Activated T-cell treated with anti-CD3 and anti-CD28 coated beads, Interleukin-2, amount 50 U/mL, for 24 hours (primary cell): ENCODE measurements at regions not wholly inside any gene's neighbourhood (a gene's known extent, or its start where the extent isn't known, plus 50 kb on each side); places are given as distances from the start of the nearest gene placed in this dataset.
"Not testable (repeated sequence)": the region's sequence is repeated elsewhere in the genome, so short reads cannot be mapped to it uniquely, and the experiment has no call there.

Experiments
- DNase-seq: peaks from one replicate; pipeline ENCODE4 v3.0.0-alpha.2; 2020
- H3K27ac Mint-ChIP-seq: 2 replicates; pipeline ENCODE4 v1.8.0; 2020; ENCODE audit warnings: mild to moderate bottlenecking, mixed read lengths
- H3K27me3 Mint-ChIP-seq: 2 replicates; pipeline ENCODE4 v1.8.0; 2020; ENCODE audit warnings: mixed read lengths
- H3K36me3 Mint-ChIP-seq: 2 replicates; pipeline ENCODE4 v1.8.0; 2020; ENCODE audit warnings: low read depth, mixed read lengths
- H3K4me1 Mint-ChIP-seq: 2 replicates; pipeline ENCODE4 v1.8.0; 2020; ENCODE audit warnings: low read depth, mixed read lengths
- H3K4me3 Mint-ChIP-seq: 2 replicates; pipeline ENCODE4 v1.8.0; 2020; ENCODE audit warnings: mild to moderate bottlenecking, moderate library complexity, mixed read lengths
- H3K9me3 Mint-ChIP-seq: 2 replicates; pipeline ENCODE4 v1.8.0; 2020; ENCODE audit warnings: mixed read lengths

DNA sequence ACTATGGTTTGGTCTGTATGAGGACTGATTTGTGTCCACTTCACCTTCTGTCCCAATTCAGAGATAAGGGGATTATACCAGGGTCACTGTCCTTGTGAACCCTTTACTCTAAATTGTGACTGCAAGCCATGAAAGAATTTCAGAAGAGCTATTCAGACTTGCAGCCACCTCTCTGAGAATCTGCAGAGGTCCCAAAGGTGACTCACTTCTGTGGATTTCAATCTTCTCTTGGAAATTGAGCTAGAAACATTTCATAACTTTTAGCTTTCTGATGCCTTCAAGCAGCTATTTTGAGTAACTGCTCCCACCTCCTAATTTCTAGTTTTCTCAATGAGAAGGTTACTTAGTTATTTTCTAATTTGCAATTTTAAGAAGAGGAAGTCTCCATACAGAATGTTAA lies 1242.4 kb upstream of the ACVR2A start:
- H3K4me1 Mint-ChIP-seq, result no peaks in the 10 kb centered on the region
- no peaks in the 10 kb centered on the region for H3K36me3 Mint-ChIP-seq
- H3K27me3 Mint-ChIP-seq, result no peaks in the 10 kb centered on the region
- H3K9me3 Mint-ChIP-seq, result peaks cover 2% of the 10 kb centered on the region
- H3K4me3 Mint-ChIP-seq, result no peak overlapping the region
- no peak overlapping the region for H3K27ac Mint-ChIP-seq
- no peak for DNase-seq

DNA sequence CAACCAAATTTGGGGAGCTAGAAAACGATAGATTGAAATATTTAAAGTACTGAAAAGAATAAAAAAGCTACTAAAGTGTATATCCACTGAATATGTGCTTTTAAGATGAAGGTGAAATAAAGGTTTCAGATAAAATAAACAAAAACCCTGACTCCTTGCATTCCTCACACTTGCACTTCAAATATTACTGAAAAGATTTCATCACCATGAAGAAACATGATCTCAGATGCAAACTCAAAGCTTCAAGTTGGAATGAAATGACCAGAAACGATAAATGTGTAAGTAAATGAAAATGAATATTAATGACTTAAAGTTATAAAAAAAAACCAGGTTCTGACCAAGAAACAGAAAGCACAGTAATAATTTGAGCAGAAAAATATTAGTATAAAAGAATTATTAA lies 1246.0 kb upstream of the ACVR2A start:
- H3K27me3 Mint-ChIP-seq, result no peaks in the 10 kb centered on the region
- no peak for DNase-seq
- no peak overlapping the region for H3K27ac Mint-ChIP-seq
- H3K4me1 Mint-ChIP-seq, result no peaks in the 10 kb centered on the region
- H3K4me3 Mint-ChIP-seq, result no peak overlapping the region
- peaks cover 6% of the 10 kb centered on the region for H3K9me3 Mint-ChIP-seq
- H3K36me3 Mint-ChIP-seq, result no peaks in the 10 kb centered on the region

DNA sequence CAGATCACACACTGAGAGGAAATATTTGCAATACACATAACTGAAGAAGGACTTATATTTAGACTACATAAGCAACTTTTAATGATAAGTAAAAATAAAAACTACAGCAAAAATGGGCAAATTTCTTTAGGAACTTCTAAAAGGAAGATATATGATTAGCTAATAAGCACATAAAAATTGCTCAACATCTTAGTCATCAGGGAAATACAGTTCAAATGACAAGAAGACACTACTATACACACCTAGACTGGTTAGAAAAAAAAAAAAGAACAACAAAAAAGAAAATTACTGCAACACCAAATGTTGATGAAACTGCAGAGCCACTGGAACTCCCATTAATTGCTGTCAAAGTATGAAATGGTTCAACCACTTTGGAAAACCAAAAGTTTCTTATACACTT lies 1247.5 kb upstream of the ACVR2A start:
- no peak for DNase-seq
- H3K36me3 Mint-ChIP-seq, result no peaks in the 10 kb centered on the region
- H3K27ac Mint-ChIP-seq, result no peak overlapping the region

DNA sequence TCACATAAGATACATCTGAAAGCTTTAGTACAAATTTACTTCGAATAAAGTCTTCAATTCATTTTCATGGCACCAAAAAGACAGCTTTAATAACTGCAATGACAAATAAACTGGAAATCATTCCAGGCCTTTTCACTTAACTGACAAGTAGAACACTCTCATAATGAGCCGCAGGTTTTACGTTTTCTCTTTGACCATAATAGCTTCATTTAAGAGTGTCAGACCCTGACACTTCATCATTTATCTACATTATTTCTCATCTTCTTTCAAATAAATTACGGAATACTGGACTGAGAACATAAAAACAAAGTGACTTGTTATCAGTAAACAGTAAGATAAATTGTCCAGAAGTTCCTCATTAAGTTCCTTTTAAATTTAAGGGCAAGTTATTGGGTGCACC lies 1252.9 kb upstream of the ACVR2A start:
- Mint-ChIP-seq H3K27me3 (no peaks in the 10 kb centered on the region), H3K4me3 (no peak overlapping the region), H3K27ac (no peak overlapping the region), H3K4me1 (no peaks in the 10 kb centered on the region), H3K36me3 (no peaks in the 10 kb centered on the region), H3K9me3 (peaks cover 9% of the 10 kb centered on the region)
- no peak for DNase-seq

More for the DNA sequence above, 1247.5 kb upstream of the ACVR2A start:
- peaks cover 6% of the 10 kb centered on the region for H3K9me3 Mint-ChIP-seq
- no peak overlapping the region for H3K4me3 Mint-ChIP-seq
- H3K4me1 Mint-ChIP-seq, result no peaks in the 10 kb centered on the region
- H3K27me3 Mint-ChIP-seq, result no peaks in the 10 kb centered on the region

DNA sequence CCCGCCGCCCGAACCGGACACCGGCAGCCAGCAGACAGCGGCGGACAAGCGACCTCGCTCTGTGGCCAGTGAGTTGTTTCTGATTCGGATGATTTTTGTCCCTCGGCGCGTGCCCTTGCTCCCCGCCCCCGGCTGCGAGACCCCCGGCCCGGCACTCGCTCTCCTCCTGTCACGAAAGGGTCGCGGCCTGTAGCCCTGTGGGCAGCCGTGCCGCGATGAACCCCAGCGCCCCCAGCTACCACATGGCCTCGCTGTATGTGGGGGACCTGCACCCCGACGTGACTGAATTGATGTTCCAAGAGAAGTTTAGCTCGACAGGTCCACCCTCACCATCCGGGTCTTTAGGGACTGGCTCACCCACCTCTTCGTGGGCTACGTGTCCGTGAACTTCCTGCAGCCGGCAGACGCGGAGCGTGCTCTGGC lies 1257.5 kb upstream of the ACVR2A start:
- Mint-ChIP-seq H3K27me3 (no peaks in the 10 kb centered on the region), H3K27ac (no peak overlapping the region), H3K36me3 (no peaks in the 10 kb centered on the region), H3K4me3 (no peak overlapping the region), H3K9me3 (peaks cover 10% of the 10 kb centered on the region), H3K4me1 (no peaks in the 10 kb centered on the region)
- no peak for DNase-seq

DNA sequence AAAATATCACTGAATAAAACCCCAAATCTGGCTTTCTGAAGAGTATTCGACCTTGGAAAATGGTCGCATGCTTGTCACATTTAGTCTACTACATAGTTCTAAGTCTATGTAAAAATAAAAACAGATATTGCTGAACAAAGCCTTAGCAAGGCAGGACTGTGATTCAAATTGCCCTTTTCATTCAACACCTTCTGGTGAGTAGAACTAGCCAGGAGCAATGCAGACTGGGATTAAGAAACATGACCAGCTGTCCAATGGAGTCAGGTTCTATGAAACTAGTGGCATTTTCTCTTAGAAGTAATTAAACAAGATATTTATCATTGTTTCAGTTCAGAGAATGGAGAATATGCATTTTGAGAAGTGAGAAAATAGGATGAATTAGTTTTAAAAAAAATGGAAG lies 1260.5 kb upstream of the ACVR2A start:
- Mint-ChIP-seq H3K4me1 (no peaks in the 10 kb centered on the region), H3K36me3 (no peaks in the 10 kb centered on the region), H3K27ac (no peak overlapping the region), H3K27me3 (no peaks in the 10 kb centered on the region), H3K9me3 (peaks cover 10% of the 10 kb centered on the region), H3K4me3 (no peak overlapping the region)
- DNase-seq, result no peak

DNA sequence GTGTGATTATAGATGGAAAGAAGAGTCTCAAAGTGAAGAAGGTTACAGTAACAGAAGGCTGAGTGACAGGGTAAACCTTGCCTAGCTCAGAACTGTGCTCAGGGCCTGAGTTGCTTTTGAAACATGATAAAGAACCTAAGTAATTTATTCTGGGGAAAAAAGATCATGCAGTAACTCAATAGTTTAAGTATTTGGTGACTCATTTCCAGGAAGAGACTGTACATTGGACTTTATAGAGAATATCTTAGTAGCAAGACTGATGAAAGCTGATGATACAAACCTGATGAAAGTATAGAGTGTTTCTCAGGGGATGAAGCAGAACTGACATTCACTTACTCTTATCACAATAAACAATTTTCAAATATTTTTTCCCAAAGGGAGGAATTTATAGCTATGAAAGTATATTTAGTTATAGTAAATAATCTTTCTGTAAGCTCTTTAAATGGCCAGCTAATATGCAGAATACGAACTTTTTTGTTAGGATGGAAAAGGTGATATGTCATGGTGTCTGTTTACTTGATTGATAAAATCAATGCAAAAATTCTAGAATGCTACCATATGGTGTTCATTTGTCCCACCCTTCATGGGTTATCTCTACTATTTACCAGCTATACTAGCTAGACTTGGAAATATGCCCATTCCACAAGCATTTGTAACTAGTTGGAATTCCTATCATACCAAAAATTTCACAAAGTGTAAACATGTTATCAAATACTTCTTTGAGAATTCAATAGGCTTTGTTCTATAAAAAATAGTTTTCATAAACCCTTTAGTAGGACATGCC lies 1265.5 kb upstream of the ACVR2A start:
- no peaks in the 10 kb centered on the region for H3K4me1 Mint-ChIP-seq
- no peak for DNase-seq
- H3K9me3 Mint-ChIP-seq, result peaks cover 5% of the 10 kb centered on the region
- no peak overlapping the region for H3K4me3 Mint-ChIP-seq
- no peak overlapping the region for H3K27ac Mint-ChIP-seq
- no peaks in the 10 kb centered on the region for H3K36me3 Mint-ChIP-seq
- no peaks in the 10 kb centered on the region for H3K27me3 Mint-ChIP-seq

DNA sequence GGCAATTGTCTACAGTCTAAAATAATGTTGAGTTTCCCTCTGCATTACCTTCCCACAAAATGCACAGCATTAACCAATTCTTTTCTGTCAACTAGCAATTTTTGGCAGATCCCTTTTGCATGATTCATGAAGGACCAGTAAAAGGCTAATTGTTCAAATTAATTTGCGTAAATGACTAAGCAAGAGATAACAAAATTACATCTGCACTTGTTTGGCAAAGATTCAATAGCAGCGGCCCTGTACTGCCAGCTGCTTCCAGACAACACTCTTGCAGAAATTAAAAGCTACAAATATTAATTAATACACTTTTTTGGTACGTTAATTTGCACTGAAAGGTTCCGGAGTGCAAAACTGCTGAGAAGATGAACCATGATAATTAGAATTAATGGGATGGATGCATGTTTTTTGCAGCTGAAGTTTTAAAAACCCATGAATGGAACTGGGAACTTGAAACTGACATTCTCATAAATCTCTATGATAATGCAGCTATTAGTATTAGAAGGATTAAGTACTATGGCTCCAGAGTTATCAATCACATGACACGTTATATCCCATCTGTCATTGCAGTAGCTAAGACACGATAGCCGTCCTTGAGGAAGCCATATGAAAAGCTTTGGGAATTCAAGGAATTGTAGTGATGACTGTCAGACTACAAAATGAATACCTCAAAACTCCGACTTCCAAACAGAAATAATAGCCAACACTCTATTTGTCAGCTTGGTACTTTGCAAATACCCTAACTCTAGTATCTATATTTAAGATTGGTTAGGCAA lies 1268.3 kb upstream of the ACVR2A start:
- Mint-ChIP-seq H3K27ac (no peak overlapping the region), H3K4me3 (no peak overlapping the region), H3K27me3 (no peaks in the 10 kb centered on the region), H3K4me1 (no peaks in the 10 kb centered on the region), H3K36me3 (no peaks in the 10 kb centered on the region), H3K9me3 (no peaks in the 10 kb centered on the region)
- DNase-seq, result no peak

DNA sequence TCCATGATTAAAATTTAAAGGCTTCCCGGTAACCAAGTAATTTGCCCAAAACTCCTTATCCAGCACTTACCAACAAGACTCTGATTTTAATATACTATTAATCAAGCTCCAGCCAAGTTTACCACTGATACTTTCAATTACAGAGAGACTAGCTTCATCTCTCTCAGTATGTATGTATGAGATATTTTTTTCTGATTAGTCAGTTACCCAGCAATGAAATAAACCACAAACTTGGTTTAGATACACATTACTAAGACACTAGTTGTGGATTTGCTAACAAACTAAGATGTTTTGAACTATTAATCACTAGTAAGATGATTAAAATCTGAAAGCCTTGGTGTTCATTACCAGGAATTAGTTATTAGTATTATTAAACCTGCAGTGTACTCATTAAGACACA lies 1272.2 kb upstream of the ACVR2A start:
- H3K9me3 Mint-ChIP-seq, result no peaks in the 10 kb centered on the region
- no peaks in the 10 kb centered on the region for H3K27me3 Mint-ChIP-seq
- no peak for DNase-seq
- no peaks in the 10 kb centered on the region for H3K4me1 Mint-ChIP-seq
- no peaks in the 10 kb centered on the region for H3K36me3 Mint-ChIP-seq
- H3K27ac Mint-ChIP-seq, result no peak overlapping the region
- no peak overlapping the region for H3K4me3 Mint-ChIP-seq

DNA sequence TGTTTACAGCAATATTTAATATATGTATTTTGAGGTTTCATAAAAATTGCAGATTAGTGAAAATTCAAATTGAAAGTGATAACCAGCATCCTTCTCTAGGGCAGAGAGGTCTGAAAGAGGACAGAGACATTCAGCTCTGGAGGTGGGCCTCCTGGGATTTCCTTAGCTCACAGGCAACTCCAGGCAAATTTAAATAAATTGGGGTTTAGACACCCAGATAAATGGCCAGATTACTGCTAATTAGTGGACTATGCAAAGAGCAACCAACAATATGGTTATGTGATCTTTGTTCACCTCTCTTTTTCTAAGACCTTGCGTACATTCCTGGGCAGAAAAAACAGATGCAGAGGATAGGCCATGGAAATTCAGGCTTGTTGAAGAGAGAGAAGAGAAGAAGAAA lies 1282.8 kb upstream of the ACVR2A start:
- no peak for DNase-seq
- H3K4me1 Mint-ChIP-seq, result no peaks in the 10 kb centered on the region
- no peak overlapping the region for H3K27ac Mint-ChIP-seq
- no peaks in the 10 kb centered on the region for H3K27me3 Mint-ChIP-seq
- no peaks in the 10 kb centered on the region for H3K36me3 Mint-ChIP-seq
- no peak overlapping the region for H3K4me3 Mint-ChIP-seq
- H3K9me3 Mint-ChIP-seq, result no peaks in the 10 kb centered on the region

DNA sequence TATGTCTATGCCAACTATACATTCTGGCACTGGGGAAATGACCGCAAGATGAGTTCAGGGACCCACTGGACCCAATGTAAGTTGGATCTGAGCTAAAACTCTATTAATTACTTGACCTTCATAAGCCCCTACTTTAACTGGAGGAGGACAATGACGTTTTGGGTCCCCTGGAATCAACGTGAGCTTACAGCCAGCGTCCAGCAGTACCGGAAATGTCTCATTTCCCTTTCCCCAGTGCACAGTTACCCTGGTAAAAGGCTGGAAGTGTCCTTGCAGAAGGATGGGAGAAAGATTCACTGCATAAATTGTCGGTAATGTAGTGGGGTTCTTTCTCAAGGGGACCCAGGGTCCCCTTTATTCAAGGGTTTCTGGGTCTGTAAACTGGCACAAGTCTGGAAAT lies 1297.6 kb upstream of the ACVR2A start:
- Mint-ChIP-seq H3K9me3 (peaks cover 6% of the 10 kb centered on the region), H3K4me3 (no peak overlapping the region), H3K27me3 (no peaks in the 10 kb centered on the region), H3K27ac (no peak overlapping the region), H3K4me1 (no peaks in the 10 kb centered on the region), H3K36me3 (no peaks in the 10 kb centered on the region)
- DNase-seq, result no peak

DNA sequence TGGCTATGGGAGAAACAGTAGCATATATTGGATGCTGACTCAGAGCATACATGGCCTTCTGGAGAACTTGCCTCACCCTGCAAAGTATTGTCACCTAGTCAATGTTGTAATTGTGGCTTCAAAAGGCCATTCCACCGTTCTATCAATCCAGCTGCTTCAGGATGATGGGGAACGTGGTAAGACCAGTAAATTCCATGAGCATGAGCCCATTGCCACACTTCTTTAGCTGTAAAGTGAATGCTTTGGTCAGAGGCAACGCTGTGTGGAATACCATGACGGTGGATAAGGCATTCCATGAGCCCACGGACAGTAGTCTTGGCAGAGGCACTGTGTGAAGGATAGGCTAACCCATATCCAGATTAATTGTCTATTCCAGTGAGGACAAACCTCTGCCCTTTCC lies 1300.1 kb upstream of the ACVR2A start:
- Mint-ChIP-seq H3K4me3 (no peak overlapping the region), H3K27me3 (no peaks in the 10 kb centered on the region), H3K27ac (no peak overlapping the region), H3K36me3 (no peaks in the 10 kb centered on the region), H3K9me3 (peaks cover 6% of the 10 kb centered on the region), H3K4me1 (no peaks in the 10 kb centered on the region)
- DNase-seq, result no peak

DNA sequence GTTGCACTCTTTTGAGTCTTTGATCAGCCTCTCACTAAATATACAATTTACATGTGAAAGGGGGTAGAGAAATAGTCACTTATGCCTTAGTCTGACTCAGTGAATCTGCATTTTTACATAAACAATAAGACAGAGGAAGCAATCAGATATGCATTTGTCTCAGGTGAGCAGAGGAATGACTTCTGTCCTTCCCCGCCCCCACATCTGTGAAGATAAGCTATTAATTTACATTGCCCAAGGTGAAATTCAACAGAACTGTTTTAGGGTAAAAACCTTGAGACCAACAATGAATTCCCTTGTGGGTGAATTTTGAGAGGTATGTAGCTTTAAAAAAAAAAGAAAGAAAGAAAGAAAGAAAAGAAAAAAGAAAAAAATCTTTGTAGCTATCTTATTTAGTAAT lies 1302.9 kb upstream of the ACVR2A start:
- H3K4me1 Mint-ChIP-seq, result no peaks in the 10 kb centered on the region
- no peak overlapping the region for H3K27ac Mint-ChIP-seq
- H3K27me3 Mint-ChIP-seq, result no peaks in the 10 kb centered on the region
- no peak overlapping the region for H3K4me3 Mint-ChIP-seq
- H3K9me3 Mint-ChIP-seq, result peaks cover 9% of the 10 kb centered on the region
- H3K36me3 Mint-ChIP-seq, result no peaks in the 10 kb centered on the region
- DNase-seq, result no peak

DNA sequence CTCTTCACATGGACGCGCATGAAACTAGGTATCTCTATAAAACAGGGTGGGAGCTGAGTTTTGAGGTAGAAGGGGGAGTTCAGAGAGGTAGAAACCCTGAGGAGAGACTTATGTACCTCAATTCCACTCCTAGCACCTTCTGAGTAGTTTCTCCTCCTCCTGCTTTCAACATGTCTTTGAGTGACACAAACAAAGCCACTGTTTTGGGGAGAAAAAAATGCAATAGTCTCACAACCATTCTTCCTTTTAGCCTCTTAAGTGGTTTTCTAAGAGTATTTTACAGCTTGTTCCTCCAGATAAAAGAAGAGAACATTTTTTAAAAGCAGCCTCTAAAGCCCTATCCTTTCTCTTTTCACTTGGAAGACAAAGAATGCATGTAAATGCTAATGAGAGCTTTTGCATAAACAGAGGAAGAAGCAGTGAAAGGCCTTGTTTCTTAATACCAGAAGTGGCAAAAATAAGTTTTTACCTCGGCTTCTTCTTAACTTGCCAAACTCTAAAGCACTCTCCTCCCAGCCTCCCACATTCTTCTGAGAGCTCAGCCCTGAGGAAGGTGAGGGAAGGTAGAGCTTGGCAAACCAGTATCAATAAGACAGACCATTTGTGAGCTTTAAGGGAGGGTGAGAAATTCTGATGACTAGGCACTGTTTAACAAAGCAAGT lies 1304.4 kb upstream of the ACVR2A start:
- Mint-ChIP-seq H3K4me3 (no peak overlapping the region), H3K4me1 (no peaks in the 10 kb centered on the region), H3K9me3 (peaks cover 5% of the 10 kb centered on the region), H3K27ac (no peak overlapping the region), H3K36me3 (no peaks in the 10 kb centered on the region), H3K27me3 (no peaks in the 10 kb centered on the region)
- DNase-seq, result no peak

DNA sequence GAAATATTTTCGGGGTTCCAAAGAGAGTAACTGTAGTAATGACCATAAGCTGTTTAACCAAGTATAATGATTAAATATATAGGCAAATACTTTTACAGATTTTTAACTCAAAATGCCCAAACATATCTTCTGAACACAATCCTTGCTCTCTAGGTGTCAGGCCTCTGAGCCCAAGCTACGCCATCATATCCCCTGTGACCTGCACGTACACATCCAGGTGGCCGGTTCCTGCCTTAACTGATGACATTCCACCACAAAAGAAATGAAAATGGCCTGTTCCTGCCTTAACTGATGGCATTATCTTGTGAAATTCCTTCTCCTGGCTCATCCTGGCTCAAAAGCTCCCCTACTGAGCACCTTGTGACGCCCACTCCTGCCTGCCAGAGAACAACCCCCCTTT lies 1305.1 kb upstream of the ACVR2A start:
- H3K27me3 Mint-ChIP-seq, H3K36me3 Mint-ChIP-seq, H3K27ac Mint-ChIP-seq, H3K9me3 Mint-ChIP-seq, H3K4me3 Mint-ChIP-seq, H3K4me1 Mint-ChIP-seq, DNase-seq: not testable (repeated sequence)
